ENCODE measurements at regions not wholly inside any gene's neighbourhood (a gene's known extent, or its start where the extent isn't known, plus 50 kb on each side); places are given as distances from the start of the nearest gene placed in this dataset.

- TF ChIP-seq CTCF (conservative IDR thresholded peaks at IDR 0.05) (no peak), EZH2 (IDR thresholded peaks at IDR 0.05; ENCODE audit: low read depth) (no peak)
Measured at GRCh38 chr3:178186666-178187065, 349.6 kb upstream of the KCNMB2 start.

Data from PC-9 (cell line).